ENCODE measurements at regions not wholly inside any gene's neighbourhood (a gene's known extent, or its start where the extent isn't known, plus 50 kb on each side); places are given as distances from the start of the nearest gene placed in this dataset.
A peak's percentile ranks its signal among the peaks of the same experiment; 100 is the strongest.

DNA sequence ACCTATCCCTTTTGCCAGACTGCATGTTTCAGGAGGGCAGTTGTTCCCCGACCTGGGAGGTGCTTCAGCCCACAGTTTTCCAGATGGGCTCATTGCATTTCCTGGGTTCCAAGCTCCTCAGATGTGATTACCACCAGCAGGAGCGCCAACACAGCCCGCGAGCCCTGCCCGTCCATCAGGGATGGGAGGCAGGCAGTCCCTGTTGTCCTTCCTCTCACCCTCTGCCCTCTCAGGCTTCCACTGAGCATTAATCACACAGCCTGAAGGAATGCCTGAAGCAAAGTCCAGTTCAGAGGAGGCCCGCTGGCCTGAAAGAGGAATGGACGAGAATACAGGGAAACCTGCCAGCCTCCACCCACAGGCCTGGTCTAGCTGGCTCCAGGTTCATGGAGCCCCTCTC is 256.3 kb upstream of the SDK2 start:
- H3K27me3 ChIP-seq (ENCODE audit: control insufficient read depth in 2 of 2, insufficient read depth in 2 of 2, low read length in 2 of 2): peaks cover 0 to 3% of the 10 kb centered on the region in 2 donors
- ATAC-seq (no peak), DNase-seq (no peak)
- POLR2A ChIA-PET: no interaction called here
- H3K36me3 ChIP-seq (ENCODE audit: control insufficient read depth in 2 of 3, insufficient read depth in 3 of 3, low read length in 3 of 3): no peaks in the 10 kb centered on the region
- H3K27ac ChIP-seq (ENCODE audit: low read depth, low read length): no peak overlapping the region
- peaks cover 0 to 5% (median 0%) of the 10 kb centered on the region in 5 donors for H3K36me3 Mint-ChIP-seq
- no peak overlapping the region for H3K4me3 ChIP-seq (ENCODE audit: low read length)
- peaks cover 18 to 38% (median 29%) of the 10 kb centered on the region in 5 donors for H3K27me3 Mint-ChIP-seq
- H3K27ac Mint-ChIP-seq: no peak overlapping the region
- H3K9me3 ChIP-seq (ENCODE audit: control insufficient read depth in 2 of 3, low read length in 3 of 3): no peaks in the 10 kb centered on the region
- H3K9me3 Mint-ChIP-seq: no peaks in the 10 kb centered on the region
- CTCF ChIA-PET: no interaction called here
- no peak overlapping the region for H3K4me3 Mint-ChIP-seq
- intact Hi-C loops (cut with micrococcal nuclease): loop anchor here in 1 of 2 donors (5.0 kb wide), 1 partner anchor 178 kb away; no protein-coding TSS in a partner anchor
- H3K4me1 Mint-ChIP-seq: peaks cover 2 to 21% (median 12%) of the 10 kb centered on the region in 7 donors
- peaks cover 0 to 6% of the 10 kb centered on the region in 2 donors for H3K4me1 ChIP-seq (ENCODE audit: control insufficient read depth in 2 of 2, insufficient read depth in 2 of 2, low read length in 2 of 2)

DNA sequence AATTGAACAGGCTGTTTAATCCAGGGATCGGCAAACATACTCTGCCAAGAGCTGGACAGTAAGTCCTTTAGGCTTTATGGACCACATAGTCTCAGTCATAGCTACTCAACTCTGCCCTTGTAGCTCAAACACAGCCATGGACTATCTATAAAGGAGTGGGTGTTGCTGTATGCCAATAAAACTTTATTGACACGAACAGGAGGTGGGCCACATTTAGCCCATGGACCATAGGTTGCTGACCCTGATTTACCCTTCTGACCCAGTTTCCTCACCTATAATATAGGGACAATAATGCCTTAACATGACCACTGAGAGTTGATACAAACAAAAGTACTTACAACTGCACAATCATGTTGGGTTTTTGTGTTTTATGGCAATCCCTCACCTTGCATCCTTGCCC is 257.0 kb upstream of the SDK2 start:
- Histone ChIP-seq H3K36me3 (ENCODE audit: control insufficient read depth in 2 of 3, insufficient read depth in 3 of 3, low read length in 3 of 3) (no peaks in the 10 kb centered on the region), H3K27ac (ENCODE audit: low read depth, low read length) (no peak overlapping the region), H3K4me1 (ENCODE audit: control insufficient read depth in 2 of 2, insufficient read depth in 2 of 2, low read length in 2 of 2) (peaks cover 0 to 6% of the 10 kb centered on the region in 2 donors), H3K4me3 (ENCODE audit: low read length) (peak overlapping the region; percentile 48), H3K9me3 (ENCODE audit: control insufficient read depth in 2 of 3, low read length in 3 of 3) (no peaks in the 10 kb centered on the region), H3K27me3 (ENCODE audit: control insufficient read depth in 2 of 2, insufficient read depth in 2 of 2, low read length in 2 of 2) (peaks cover 0 to 3% of the 10 kb centered on the region in 2 donors)
- peaks cover 18 to 38% (median 29%) of the 10 kb centered on the region in 5 donors for H3K27me3 Mint-ChIP-seq
- peaks cover 2 to 21% (median 12%) of the 10 kb centered on the region in 7 donors for H3K4me1 Mint-ChIP-seq
- H3K36me3 Mint-ChIP-seq: peaks cover 0 to 5% (median 0%) of the 10 kb centered on the region in 5 donors
- ATAC-seq (no peak), DNase-seq (no peak)
- CTCF ChIA-PET: interaction anchor here (1.4 kb wide), 1 partner anchor 60 kb away, joined by 4 read pairs; no protein-coding TSS in a partner anchor
- H3K27ac Mint-ChIP-seq: no peak overlapping the region
- no peaks in the 10 kb centered on the region for H3K9me3 Mint-ChIP-seq
- POLR2A ChIA-PET: no interaction called here
- peak overlapping the region in 9 of 10 donors; percentile 85 to 95 (median 91) for H3K4me3 Mint-ChIP-seq
- intact Hi-C loops (cut with micrococcal nuclease): loop anchor here in 1 of 2 donors (5.0 kb wide), 1 partner anchor 179 kb away; no protein-coding TSS in a partner anchor

DNA sequence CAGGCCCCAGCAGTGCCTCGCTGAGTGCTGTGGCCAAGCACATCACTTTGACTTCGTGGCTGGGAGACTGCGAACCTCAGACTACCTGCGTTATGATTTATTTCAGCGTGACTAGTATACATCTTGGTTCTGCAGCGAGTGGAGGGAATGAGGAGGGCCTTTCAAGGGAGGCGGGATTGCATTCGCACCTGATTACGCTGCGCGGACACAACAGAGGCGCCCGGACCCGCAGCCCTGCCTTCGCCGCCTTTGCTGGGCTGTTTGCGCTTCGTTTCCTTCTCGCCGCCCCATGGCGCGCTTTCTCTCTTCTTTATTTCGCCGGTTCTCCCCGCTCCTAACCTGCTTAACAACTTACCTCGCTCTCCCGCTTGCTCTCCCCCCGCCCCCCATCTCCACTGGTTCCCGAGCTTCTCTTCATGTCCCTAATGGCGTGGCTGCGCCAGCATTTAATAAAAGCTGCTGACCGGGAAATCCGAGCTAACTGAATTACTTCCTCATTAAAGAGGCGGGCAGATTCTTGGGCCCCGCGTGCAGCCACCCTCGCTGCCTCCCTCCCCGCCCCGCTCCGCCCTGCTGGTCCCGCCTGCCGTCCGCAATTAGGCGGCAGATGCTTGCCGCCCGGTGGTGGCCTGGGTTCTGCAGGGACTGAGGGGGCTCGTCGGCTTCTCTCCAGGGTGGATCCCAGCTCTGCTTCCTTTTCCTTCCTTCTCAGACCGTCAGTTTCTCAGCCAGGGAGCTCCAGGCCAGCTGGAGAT is 257.6 kb upstream of the SDK2 start:
- Mint-ChIP-seq H3K36me3 (peaks cover 0 to 5% (median 0%) of the 10 kb centered on the region in 5 donors), H3K27ac (peak overlapping the region in 3 of 9 donors; percentile 28 to 72 (median 28)), H3K9me3 (no peaks in the 10 kb centered on the region), H3K4me1 (peaks cover 2 to 21% (median 12%) of the 10 kb centered on the region in 7 donors), H3K27me3 (peaks cover 18 to 38% (median 27%) of the 10 kb centered on the region in 5 donors), H3K4me3 (peak overlapping the region; percentile 81 to 95 (median 90))
- POLR2A ChIA-PET: interaction anchor here (0.6 kb wide), 1 partner anchor 178 kb away, joined by 4 read pairs; no protein-coding TSS in a partner anchor
- no peaks in the 10 kb centered on the region for H3K36me3 ChIP-seq (ENCODE audit: control insufficient read depth in 2 of 3, insufficient read depth in 3 of 3, low read length in 3 of 3)
- intact Hi-C loops (cut with micrococcal nuclease): loop anchor here in 1 of 2 donors (1.0 to 5.0 kb wide), 2 partner anchors 180 to 256 kb away; no protein-coding TSS in a partner anchor
- H3K4me3 ChIP-seq (ENCODE audit: low read length): peak overlapping the region; percentile 48
- peaks cover 0 to 6% of the 10 kb centered on the region in 2 donors for H3K4me1 ChIP-seq (ENCODE audit: control insufficient read depth in 2 of 2, insufficient read depth in 2 of 2, low read length in 2 of 2)
- H3K9me3 ChIP-seq (ENCODE audit: control insufficient read depth in 2 of 3, low read length in 3 of 3): no peaks in the 10 kb centered on the region
- no peak overlapping the region for H3K27ac ChIP-seq (ENCODE audit: low read depth, low read length)
- peaks cover 0 to 3% of the 10 kb centered on the region in 2 donors for H3K27me3 ChIP-seq (ENCODE audit: control insufficient read depth in 2 of 2, insufficient read depth in 2 of 2, low read length in 2 of 2)
- ATAC-seq (peak; percentile 73), DNase-seq (peak in 5 of 9 donors; percentile 5 to 21 (median 13))
- CTCF ChIA-PET: interaction anchor here (1.4 kb wide), 1 partner anchor 61 kb away, joined by 4 read pairs; no protein-coding TSS in a partner anchor

DNA sequence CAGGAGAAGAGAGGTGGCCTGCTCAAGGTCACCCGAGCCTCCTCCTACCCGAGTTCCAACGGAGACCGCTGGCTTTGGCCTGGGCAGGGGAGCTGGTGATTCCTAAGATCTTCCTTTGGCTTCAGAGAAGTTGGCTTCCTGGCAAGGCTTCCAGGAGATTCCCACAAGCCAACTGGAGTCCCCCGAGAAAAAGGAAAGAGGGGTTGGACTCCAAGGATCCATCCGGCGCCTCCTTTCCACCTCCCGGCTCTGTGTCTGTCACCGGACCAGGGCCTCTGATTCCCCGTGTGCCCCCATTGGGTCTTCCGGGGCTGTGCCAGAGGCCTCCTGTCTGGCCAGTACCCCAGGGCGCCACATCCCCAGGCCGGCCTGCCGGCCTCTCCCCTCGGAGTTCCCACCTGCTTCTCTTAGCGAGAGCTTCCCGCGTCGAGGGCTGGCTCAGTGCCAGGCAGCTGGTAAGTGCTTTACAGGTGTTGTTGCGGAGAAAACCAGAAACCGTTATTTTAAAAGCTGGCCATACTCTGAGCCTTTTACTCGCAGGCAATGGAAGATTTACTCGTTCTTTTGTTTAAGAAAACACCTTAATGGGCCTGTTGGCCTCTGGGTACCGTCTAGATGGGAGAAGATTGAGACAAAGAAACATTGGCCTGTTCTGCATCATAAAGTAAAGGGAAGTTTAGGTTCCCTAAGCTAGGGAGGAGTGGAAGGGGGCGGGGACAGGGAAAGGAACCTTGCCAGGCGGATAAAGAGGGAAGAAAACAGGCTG is 258.4 kb upstream of the SDK2 start:
- peak in 4 of 9 donors; percentile 10 to 31 (median 18) for DNase-seq
- Histone ChIP-seq H3K27ac (ENCODE audit: low read depth, low read length) (no peak overlapping the region), H3K9me3 (ENCODE audit: control insufficient read depth in 2 of 3, low read length in 3 of 3) (no peaks in the 10 kb centered on the region), H3K27me3 (ENCODE audit: control insufficient read depth in 2 of 2, insufficient read depth in 2 of 2, low read length in 2 of 2) (peaks cover 0 to 3% of the 10 kb centered on the region in 2 donors), H3K36me3 (ENCODE audit: control insufficient read depth in 2 of 3, insufficient read depth in 3 of 3, low read length in 3 of 3) (no peaks in the 10 kb centered on the region), H3K4me3 (ENCODE audit: low read length) (no peak overlapping the region), H3K4me1 (ENCODE audit: control insufficient read depth in 2 of 2, insufficient read depth in 2 of 2, low read length in 2 of 2) (peaks cover 0 to 6% of the 10 kb centered on the region in 2 donors)
- peaks cover 0 to 5% (median 0%) of the 10 kb centered on the region in 5 donors for H3K36me3 Mint-ChIP-seq
- peaks cover 2 to 21% (median 12%) of the 10 kb centered on the region in 7 donors for H3K4me1 Mint-ChIP-seq
- no peak for ATAC-seq
- no peaks in the 10 kb centered on the region for H3K9me3 Mint-ChIP-seq
- intact Hi-C loops (cut with micrococcal nuclease): loop anchor here in 1 of 2 donors (1.0 to 5.0 kb wide), 2 partner anchors 180 to 256 kb away; no protein-coding TSS in a partner anchor
- H3K27me3 Mint-ChIP-seq: peaks cover 18 to 38% (median 24%) of the 10 kb centered on the region in 5 donors
- H3K27ac Mint-ChIP-seq: no peak overlapping the region
- H3K4me3 Mint-ChIP-seq: peak overlapping the region in 9 of 10 donors; percentile 71 to 95 (median 89)
- ChIA-PET POLR2A (interaction anchor here (0.6 kb wide), 1 partner anchor 178 kb away, joined by 4 read pairs; no protein-coding TSS in a partner anchor), CTCF (interaction anchor here (1.4 kb wide), 1 partner anchor 61 kb away, joined by 4 read pairs; no protein-coding TSS in a partner anchor)

DNA sequence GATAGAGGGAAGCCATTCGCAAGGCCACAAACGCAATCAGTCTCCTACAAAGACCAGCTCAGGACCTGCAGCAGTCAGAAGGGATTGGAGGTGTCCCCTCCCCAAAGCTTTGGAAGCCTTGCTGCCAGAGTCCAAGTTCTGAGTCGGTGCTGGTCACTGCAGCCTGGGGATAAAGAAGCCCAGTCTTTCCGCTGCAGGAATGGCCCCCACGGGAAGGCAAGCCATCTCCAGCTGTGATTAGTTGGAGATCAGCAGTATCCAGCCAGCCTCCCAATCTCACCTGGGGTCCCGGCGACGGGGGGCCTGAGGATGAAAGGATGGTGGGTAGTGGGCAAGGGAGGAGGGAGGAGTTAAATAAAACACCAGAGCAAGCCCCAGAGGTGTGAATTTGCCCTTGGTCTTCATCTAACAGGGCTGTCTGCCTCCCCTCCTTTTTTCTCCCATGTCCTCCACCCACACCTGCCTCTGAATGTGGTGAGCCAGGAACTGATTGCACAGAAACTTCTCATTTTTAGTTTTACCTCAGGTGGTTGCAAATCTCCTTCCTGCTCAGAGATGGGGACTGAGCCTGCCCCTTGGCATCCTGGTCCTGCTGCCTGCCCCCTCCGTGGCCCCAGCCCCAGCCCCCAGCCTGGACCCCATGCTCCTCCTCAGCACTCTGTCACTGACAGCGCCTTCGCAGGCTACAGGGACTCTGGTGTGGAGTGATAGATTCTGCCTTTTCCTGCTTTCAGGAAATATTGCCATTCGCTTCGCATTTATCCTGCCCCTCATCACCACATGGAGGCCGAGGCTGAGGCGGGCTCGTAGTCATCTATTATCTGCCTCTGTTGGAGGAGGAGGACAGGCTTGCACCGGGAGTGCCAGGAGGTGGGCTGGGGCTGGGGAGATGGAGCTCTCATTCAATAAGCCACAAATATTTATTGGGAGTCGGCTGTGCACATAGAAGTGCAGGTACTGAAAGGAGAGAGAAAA is 262.9 kb upstream of the SDK2 start:
- POLR2A ChIA-PET: no interaction called here
- H3K27me3 Mint-ChIP-seq: peaks cover 14 to 26% (median 24%) of the 10 kb centered on the region in 5 donors

More for the DNA sequence above, 262.9 kb upstream of the SDK2 start:
- Histone ChIP-seq H3K36me3 (ENCODE audit: control insufficient read depth in 2 of 3, insufficient read depth in 3 of 3, low read length in 3 of 3) (no peaks in the 10 kb centered on the region), H3K27ac (ENCODE audit: low read depth, low read length) (no peak overlapping the region), H3K4me3 (ENCODE audit: low read length) (no peak overlapping the region), H3K4me1 (ENCODE audit: control insufficient read depth in 2 of 2, insufficient read depth in 2 of 2, low read length in 2 of 2) (no peaks in the 10 kb centered on the region), H3K9me3 (ENCODE audit: control insufficient read depth in 2 of 3, low read length in 3 of 3) (no peaks in the 10 kb centered on the region), H3K27me3 (ENCODE audit: control insufficient read depth in 2 of 2, insufficient read depth in 2 of 2, low read length in 2 of 2) (no peaks in the 10 kb centered on the region)
- no peak for DNase-seq
- H3K4me3 Mint-ChIP-seq: no peak overlapping the region
- CTCF ChIA-PET: interaction anchor here (0.6 kb wide), 1 partner anchor 502 kb away, joined by 7 read pairs; no protein-coding TSS in a partner anchor
- no peaks in the 10 kb centered on the region for H3K36me3 Mint-ChIP-seq
- no peaks in the 10 kb centered on the region for H3K9me3 Mint-ChIP-seq
- no peak for ATAC-seq
- no peak overlapping the region for H3K27ac Mint-ChIP-seq
- intact Hi-C loops (cut with micrococcal nuclease): no loop called here
- H3K4me1 Mint-ChIP-seq: peaks cover 0 to 7% (median 0%) of the 10 kb centered on the region in 7 donors
